ENCODE measurements at regions not wholly inside any gene's neighbourhood (a gene's known extent, or its start where the extent isn't known, plus 50 kb on each side); places are given as distances from the start of the nearest gene placed in this dataset.

DNA sequence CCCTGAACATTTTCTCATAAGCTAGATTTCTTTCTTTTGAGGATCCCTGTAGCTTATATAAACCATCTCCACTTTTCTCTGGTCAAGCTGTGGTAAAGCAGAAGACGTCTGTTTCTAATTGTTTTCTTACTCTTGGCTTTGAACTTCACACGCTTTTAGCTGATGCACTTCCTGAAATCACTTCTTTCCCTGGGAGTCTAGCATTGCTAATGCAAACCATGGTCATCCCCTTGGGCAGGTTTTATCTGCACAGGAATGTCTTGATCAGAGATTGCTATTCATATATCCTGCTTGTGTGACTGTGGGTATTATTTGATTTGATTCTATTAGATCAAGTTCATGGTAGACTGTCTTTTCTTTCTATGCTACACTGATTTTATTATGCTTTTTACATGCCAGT, 199.2 kb upstream of the POU2AF2 start:
- no peak overlapping the region for H3K27ac Mint-ChIP-seq (ENCODE audit: unreplicated experiment)
- no peak overlapping the region for H3K4me3 Mint-ChIP-seq (ENCODE audit: unreplicated experiment)

DNA sequence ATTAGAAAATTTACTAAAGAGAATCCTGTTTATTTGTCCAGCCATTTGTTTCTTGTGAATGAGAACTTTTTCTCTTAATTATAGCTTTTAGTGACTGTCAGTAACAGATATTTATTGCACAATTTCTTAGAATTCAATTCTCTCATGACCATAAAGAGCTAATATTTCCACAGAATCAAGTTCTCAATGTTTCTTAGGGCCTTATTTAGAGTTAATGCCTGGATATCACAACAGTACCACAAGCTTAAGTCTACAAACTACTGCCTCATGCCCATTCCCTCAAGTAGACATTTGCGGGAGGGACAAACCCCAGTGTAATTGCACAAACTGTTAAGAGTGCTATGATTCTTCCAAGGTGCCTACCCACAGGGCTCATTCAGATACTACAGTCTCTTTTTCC, 199.7 kb upstream of the POU2AF2 start:
- TF ChIP-seq, protein P1, sequence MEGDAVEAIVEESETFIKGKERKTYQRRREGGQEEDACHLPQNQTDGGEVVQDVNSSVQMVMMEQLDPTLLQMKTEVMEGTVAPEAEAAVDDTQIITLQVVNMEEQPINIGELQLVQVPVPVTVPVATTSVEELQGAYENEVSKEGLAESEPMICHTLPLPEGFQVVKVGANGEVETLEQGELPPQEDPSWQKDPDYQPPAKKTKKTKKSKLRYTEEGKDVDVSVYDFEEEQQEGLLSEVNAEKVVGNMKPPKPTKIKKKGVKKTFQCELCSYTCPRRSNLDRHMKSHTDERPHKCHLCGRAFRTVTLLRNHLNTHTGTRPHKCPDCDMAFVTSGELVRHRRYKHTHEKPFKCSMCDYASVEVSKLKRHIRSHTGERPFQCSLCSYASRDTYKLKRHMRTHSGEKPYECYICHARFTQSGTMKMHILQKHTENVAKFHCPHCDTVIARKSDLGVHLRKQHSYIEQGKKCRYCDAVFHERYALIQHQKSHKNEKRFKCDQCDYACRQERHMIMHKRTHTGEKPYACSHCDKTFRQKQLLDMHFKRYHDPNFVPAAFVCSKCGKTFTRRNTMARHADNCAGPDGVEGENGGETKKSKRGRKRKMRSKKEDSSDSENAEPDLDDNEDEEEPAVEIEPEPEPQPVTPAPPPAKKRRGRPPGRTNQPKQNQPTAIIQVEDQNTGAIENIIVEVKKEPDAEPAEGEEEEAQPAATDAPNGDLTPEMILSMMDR (IDR thresholded peaks at IDR 0.05; ENCODE audit: unreplicated experiment), result no peak
- peaks cover 3% of the 10 kb centered on the region for H3K27me3 Mint-ChIP-seq (ENCODE audit: unreplicated experiment)

More for the DNA sequence above, 199.2 kb upstream of the POU2AF2 start:
- Mint-ChIP-seq H3K27me3 (ENCODE audit: unreplicated experiment) (peaks cover 3% of the 10 kb centered on the region), H3K9me3 (ENCODE audit: unreplicated experiment) (no peaks in the 10 kb centered on the region), H3K4me1 (ENCODE audit: unreplicated experiment) (no peaks in the 10 kb centered on the region), H3K36me3 (ENCODE audit: low read depth, unreplicated experiment) (no peaks in the 10 kb centered on the region)
- TF ChIP-seq, protein P1 (IDR thresholded peaks at IDR 0.05; ENCODE audit: unreplicated experiment), result no peak
- DNase-seq (ENCODE audit: low spot score), result no peak

DNA sequence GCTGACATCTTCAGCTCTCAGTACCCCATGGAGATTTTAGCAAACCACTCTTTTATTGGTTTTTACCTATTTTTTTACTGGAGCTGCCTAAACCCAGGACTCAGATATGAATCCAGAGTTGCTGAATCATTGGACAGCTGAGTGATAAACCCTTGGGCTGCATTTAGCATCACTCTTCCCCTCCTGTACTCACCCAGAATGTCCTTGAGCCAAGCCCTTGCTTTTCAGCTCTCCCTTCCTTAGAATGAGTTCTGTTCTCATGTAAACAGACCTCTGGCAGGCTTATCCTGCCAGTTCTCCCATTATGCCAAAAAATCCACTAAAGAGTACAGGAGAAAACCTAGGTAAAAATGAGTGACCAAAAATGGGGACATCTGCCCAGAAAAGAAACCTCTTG, 200.1 kb upstream of the POU2AF2 start:
- Mint-ChIP-seq H3K27ac (ENCODE audit: unreplicated experiment) (no peak overlapping the region), H3K9me3 (ENCODE audit: unreplicated experiment) (no peaks in the 10 kb centered on the region), H3K4me1 (ENCODE audit: unreplicated experiment) (no peaks in the 10 kb centered on the region), H3K27me3 (ENCODE audit: unreplicated experiment) (peaks cover 3% of the 10 kb centered on the region), H3K4me3 (ENCODE audit: unreplicated experiment) (no peak overlapping the region), H3K36me3 (ENCODE audit: low read depth, unreplicated experiment) (no peaks in the 10 kb centered on the region)
- no peak for DNase-seq (ENCODE audit: low spot score)
- TF ChIP-seq, protein P1 (IDR thresholded peaks at IDR 0.05; ENCODE audit: unreplicated experiment), result no peak

More for the DNA sequence above, 199.7 kb upstream of the POU2AF2 start:
- no peaks in the 10 kb centered on the region for H3K4me1 Mint-ChIP-seq (ENCODE audit: unreplicated experiment)
- no peaks in the 10 kb centered on the region for H3K9me3 Mint-ChIP-seq (ENCODE audit: unreplicated experiment)
- no peak for DNase-seq (ENCODE audit: low spot score)
- H3K27ac Mint-ChIP-seq (ENCODE audit: unreplicated experiment), result no peak overlapping the region
- H3K36me3 Mint-ChIP-seq (ENCODE audit: low read depth, unreplicated experiment), result no peaks in the 10 kb centered on the region
- no peak overlapping the region for H3K4me3 Mint-ChIP-seq (ENCODE audit: unreplicated experiment)

DNA sequence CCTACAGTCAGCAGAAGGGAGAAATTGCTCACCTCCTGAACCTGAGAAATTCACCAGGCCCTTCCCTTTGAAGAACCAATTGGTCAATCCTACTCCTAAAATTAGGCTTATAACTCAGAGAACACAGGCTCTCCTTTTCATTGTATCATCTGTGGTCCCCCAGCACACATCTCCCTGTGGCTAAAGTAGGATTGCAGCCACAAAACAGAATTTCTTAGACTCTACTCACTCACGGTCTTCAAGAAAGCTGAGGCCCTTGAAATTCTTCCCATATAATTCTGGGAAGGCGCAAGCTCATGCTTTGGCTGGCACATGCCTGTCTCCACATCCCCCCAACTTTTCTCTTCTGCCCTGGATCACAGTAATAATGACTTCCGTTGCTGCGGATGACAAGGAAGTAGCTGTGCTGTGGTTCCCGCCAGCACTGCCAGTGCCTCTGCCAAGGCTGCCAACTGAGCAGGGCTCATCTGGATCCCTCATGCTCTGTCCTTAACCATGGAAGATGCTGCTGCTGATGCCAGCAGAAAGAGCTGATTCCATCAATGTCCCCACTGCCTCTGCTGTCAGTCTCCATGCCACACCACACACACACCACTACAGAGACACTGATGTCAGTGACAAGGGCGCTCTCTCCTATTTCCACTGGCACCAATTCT, 200.6 kb upstream of the POU2AF2 start:
- Mint-ChIP-seq H3K27ac (ENCODE audit: unreplicated experiment) (no peak overlapping the region), H3K4me1 (ENCODE audit: unreplicated experiment) (no peaks in the 10 kb centered on the region), H3K4me3 (ENCODE audit: unreplicated experiment) (no peak overlapping the region), H3K36me3 (ENCODE audit: low read depth, unreplicated experiment) (no peaks in the 10 kb centered on the region), H3K27me3 (ENCODE audit: unreplicated experiment) (peaks cover 3% of the 10 kb centered on the region), H3K9me3 (ENCODE audit: unreplicated experiment) (no peaks in the 10 kb centered on the region)
- no peak for DNase-seq (ENCODE audit: low spot score)
- TF ChIP-seq, protein P1 (IDR thresholded peaks at IDR 0.05; ENCODE audit: unreplicated experiment), result no peak

DNA sequence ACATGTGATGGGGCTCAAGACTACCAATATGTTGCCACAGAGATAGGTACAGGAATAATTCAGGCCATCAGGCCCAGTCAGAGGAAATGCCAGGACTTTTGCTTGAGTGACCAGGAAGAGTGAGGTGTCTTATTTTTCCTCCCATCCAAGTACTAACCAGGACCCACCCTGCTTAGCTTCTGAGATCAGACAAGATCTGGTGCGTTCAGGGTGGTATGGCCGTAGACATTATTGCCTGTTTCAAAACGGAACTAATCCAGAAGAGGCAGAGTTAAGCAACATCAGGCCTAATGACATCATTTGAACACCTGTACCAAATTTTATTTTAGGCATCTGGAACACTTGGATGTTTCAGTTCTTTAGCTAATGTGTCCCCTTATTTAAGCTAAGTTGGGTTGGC, 205.5 kb upstream of the POU2AF2 start:
- Mint-ChIP-seq H3K27me3 (ENCODE audit: unreplicated experiment) (no peaks in the 10 kb centered on the region), H3K4me1 (ENCODE audit: unreplicated experiment) (no peaks in the 10 kb centered on the region), H3K4me3 (ENCODE audit: unreplicated experiment) (no peak overlapping the region), H3K9me3 (ENCODE audit: unreplicated experiment) (no peaks in the 10 kb centered on the region), H3K27ac (ENCODE audit: unreplicated experiment) (no peak overlapping the region), H3K36me3 (ENCODE audit: low read depth, unreplicated experiment) (no peaks in the 10 kb centered on the region)
- TF ChIP-seq, protein P1 (IDR thresholded peaks at IDR 0.05; ENCODE audit: unreplicated experiment), result no peak
- no peak for DNase-seq (ENCODE audit: low spot score)
